Activated T-cell treated with anti-CD3 and anti-CD28 coated beads, Interleukin-2, amount 50 U/mL, for 4 hours (primary cell): ENCODE measurements at regions not wholly inside any gene's neighbourhood (a gene's known extent, or its start where the extent isn't known, plus 50 kb on each side); places are given as distances from the start of the nearest gene placed in this dataset.
"Not testable (repeated sequence)": the region's sequence is repeated elsewhere in the genome, so short reads cannot be mapped to it uniquely, and the experiment has no call there.

Experiments used
- ATAC-seq, 2 donors: fragments of 200-7000 bp; cut with Tn5 transposase; one replicate each; pipeline ENCODE4 v1.10.0; 2021
- DNase-seq: peaks from one replicate; pipeline ENCODE4 v3.0.0-alpha.2; 2020
- H3K27me3 Mint-ChIP-seq: one replicate; pipeline ENCODE4 v1.8.0; 2021; ENCODE audit warnings: low read depth, mixed read lengths
- H3K36me3 Mint-ChIP-seq: one replicate; pipeline ENCODE4 v1.8.0; 2022; ENCODE audit warnings: mixed read lengths; ENCODE audit not compliant: insufficient read depth
- H3K4me1 Mint-ChIP-seq: one replicate; pipeline ENCODE4 v1.8.0; 2021; ENCODE audit warnings: low read depth, mixed read lengths
- H3K4me3 Mint-ChIP-seq: one replicate; pipeline ENCODE4 v1.8.0; 2021; ENCODE audit warnings: mild to moderate bottlenecking, moderate library complexity, mixed read lengths
- H3K9me3 Mint-ChIP-seq: one replicate; pipeline ENCODE4 v1.8.0; 2021; ENCODE audit warnings: mixed read lengths

DNA sequence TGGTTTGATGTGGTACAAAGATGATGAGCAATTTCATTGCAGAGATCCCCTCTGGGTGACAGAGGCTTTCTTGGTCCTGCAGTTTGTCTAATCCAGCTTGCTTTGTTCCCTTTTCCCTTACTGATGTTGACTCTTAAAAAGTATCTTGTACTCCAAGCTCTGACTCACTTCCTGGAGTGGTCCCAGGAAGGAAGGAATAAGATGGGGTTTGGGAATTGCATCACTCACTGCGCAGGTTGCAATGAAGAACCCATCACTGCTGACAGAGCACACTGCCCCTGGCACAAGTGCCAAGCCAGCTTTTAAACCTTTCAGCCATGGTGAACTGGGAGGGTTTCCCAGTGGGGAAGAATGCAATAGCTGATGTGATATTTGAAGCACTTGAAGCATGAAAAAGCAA, 662.2 kb upstream of the CTNND2 start:
- Mint-ChIP-seq H3K27me3 (no peaks in the 10 kb centered on the region), H3K9me3 (peaks cover 13% of the 10 kb centered on the region), H3K4me3 (no peak overlapping the region), H3K4me1 (no peaks in the 10 kb centered on the region), H3K36me3 (no peaks in the 10 kb centered on the region)
- no peak for ATAC-seq
- no peak for DNase-seq

DNA sequence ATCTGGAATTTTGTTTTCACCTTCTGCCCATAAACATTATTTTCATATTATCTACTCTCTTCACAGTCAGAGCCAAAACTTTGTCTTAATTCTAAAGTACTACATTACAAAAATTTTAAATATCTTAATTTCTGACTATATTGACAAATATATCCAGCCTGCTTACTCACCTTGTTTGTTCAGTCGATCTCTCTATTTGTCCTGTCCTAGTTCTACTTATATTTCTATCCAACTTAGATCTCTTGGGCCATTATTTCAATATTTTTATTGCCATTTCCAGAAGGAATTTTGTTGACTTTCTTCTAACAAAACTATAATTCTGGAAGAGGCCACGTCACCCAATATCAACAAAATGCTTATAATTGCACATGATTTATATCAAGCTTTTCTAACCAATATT, 652.8 kb upstream of the CTNND2 start:
- H3K4me1 Mint-ChIP-seq: no peaks in the 10 kb centered on the region
- H3K4me3 Mint-ChIP-seq: no peak overlapping the region
- DNase-seq: no peak
- no peaks in the 10 kb centered on the region for H3K27me3 Mint-ChIP-seq
- peaks cover 14% of the 10 kb centered on the region for H3K9me3 Mint-ChIP-seq
- no peak for ATAC-seq
- H3K36me3 Mint-ChIP-seq: no peaks in the 10 kb centered on the region

DNA sequence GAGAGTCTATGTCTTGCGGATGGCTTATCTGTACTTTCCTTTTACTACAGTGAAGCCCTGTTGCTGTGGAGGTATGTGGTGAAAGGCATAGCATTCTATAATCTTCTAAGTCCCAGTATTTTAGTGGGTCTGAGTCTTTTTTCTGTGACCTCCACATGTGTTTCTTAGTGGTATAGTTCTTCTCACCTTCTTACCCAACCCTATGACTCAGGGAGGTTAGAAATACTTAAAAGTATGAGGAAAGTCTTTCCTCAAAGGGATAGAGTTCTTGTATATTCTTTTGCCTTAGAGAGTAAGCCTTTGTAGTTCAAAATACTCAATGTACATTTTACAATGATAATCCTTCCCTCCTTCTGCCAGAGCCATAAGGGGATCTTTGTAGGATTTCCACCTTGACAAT, 621.9 kb upstream of the CTNND2 start:
- no peak for DNase-seq
- H3K4me3 Mint-ChIP-seq: no peak overlapping the region
- no peaks in the 10 kb centered on the region for H3K36me3 Mint-ChIP-seq
- no peaks in the 10 kb centered on the region for H3K27me3 Mint-ChIP-seq
- no peak for ATAC-seq
- peaks cover 7% of the 10 kb centered on the region for H3K9me3 Mint-ChIP-seq
- no peaks in the 10 kb centered on the region for H3K4me1 Mint-ChIP-seq

DNA sequence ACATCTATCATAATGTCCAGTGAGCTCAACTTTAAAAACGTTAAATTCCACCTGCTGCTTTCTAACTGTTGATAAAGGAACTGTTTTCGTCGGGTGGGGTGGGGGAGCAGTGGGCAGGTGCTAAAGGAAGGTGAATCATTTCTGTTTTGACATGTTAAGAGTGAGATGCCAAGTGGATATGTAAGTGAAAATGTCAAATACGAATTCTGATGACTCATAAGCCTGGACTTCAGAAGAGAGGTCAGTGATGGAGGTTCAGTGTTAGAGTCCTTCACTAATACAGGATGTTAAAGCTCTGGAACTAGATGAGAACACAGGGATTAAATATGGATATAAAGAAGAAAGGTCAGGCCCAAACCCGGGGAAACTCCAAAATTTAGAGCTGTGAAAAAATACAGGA, 617.9 kb upstream of the CTNND2 start:
- Mint-ChIP-seq H3K9me3 (peaks cover 15% of the 10 kb centered on the region), H3K4me1 (no peaks in the 10 kb centered on the region), H3K4me3 (no peak overlapping the region), H3K36me3 (no peaks in the 10 kb centered on the region), H3K27me3 (no peaks in the 10 kb centered on the region)
- ATAC-seq (no peak), DNase-seq (no peak)

DNA sequence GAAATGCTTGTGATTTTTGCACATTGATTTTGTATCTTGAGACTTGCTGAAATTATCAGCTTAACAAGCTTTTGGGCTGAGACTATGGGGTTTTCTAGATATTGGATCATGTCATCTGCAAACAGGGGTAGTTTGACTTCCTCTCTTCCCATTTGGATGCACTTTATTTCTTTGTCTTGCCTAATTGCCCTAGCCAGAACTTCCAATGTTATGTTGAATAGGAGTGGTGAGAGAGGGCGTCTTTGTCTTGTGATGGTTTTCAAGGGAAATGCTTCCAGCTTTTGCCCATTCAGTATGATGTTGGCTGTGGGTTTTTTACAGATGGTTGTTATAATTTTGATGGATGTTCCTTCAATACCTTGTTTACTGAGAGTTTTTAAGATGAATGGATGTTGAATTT, 600.7 kb upstream of the CTNND2 start:
- not testable (repeated sequence) for ATAC-seq, H3K4me3 Mint-ChIP-seq, H3K4me1 Mint-ChIP-seq, DNase-seq, H3K36me3 Mint-ChIP-seq, H3K27me3 Mint-ChIP-seq
- H3K9me3 Mint-ChIP-seq: peaks cover 21% of the 10 kb centered on the region

DNA sequence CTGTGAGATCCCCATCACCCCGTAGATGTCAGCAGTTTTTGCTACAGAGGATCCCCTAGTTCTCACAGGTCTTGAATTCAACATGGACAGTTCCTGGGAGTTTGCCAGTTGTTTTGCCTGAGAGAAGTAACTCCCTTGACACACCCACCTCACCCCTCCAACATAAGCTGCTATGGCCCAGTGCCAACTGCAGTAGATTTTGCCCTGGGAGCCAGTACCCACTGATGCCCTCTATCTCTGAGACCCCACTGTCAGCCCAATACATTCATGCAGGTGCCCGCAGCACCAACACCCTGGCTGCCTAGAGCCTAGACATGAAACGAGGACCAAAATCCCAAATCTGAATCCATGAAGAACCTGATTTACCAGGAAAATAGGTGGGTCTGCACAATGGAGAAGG, 583.9 kb upstream of the CTNND2 start:
- Mint-ChIP-seq H3K27me3 (no peaks in the 10 kb centered on the region), H3K4me1 (no peaks in the 10 kb centered on the region), H3K9me3 (peaks cover 11% of the 10 kb centered on the region), H3K36me3 (no peaks in the 10 kb centered on the region), H3K4me3 (no peak overlapping the region)
- ATAC-seq: no peak
- DNase-seq: no peak

DNA sequence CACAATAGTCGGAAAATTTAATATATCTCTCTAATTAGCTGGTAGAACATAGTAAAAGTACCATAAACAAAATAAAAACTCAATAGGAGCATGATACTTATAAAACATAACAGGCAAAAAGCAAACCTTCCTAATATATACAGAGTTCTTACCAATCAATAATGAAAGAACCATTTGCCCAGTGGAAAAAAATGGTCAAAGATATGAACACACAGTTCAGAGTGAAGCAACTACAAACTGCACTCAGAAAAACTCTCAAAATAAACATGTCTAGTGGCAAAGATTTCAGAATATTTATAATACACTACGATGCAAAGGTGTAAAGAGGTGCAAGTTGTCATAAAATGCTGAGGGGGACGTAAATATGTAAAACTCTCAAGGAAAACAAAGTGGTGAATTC, 576.2 kb upstream of the CTNND2 start:
- Mint-ChIP-seq H3K4me3 (no peak overlapping the region), H3K36me3 (no peaks in the 10 kb centered on the region), H3K27me3 (no peaks in the 10 kb centered on the region), H3K4me1 (no peaks in the 10 kb centered on the region), H3K9me3 (no peaks in the 10 kb centered on the region)
- DNase-seq: no peak
- ATAC-seq: no peak

DNA sequence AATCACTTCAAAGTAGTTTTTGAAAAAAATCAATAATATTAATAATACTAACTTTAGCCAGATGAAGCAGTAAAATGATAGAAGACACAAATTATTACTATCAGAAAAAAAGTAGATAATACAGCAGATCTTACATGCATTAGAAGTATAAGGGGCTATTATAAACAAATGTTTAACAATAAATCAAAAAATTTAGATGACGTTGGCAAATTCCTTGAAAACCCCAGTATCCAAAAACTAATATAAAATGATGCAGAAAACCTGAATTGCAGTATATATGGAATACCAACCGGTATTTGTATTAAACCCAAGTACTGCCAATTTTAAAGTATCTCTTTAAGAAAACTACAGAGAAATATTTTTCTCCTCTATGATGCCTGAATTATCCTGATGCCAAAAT, 573.3 kb upstream of the CTNND2 start:
- Mint-ChIP-seq H3K4me3 (no peak overlapping the region), H3K36me3 (no peaks in the 10 kb centered on the region), H3K4me1 (no peaks in the 10 kb centered on the region), H3K27me3 (no peaks in the 10 kb centered on the region), H3K9me3 (no peaks in the 10 kb centered on the region)
- ATAC-seq (no peak), DNase-seq (no peak)

DNA sequence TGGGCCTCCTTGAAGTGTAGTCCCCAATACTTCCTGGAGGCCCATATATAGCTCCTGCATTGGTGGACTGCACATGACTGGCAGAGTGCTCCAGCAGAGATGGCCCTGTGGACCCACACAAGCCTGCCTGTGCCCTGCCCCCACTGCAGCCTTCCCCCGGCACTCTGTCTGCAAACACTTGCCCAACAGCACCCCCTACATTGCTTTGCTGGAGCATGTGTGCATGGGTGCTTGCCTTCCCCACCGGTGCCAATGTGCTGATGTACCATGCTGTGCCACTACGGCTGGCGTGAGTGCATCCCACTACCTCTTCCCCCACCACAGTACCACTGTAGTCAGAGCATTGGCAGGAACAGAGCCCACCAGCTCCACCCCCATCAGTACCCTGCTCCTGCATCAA, 563.6 kb upstream of the CTNND2 start:
- Mint-ChIP-seq H3K36me3 (no peaks in the 10 kb centered on the region), H3K9me3 (peaks cover 31% of the 10 kb centered on the region), H3K4me1 (no peaks in the 10 kb centered on the region), H3K4me3 (no peak overlapping the region), H3K27me3 (no peaks in the 10 kb centered on the region)
- DNase-seq: no peak
- no peak for ATAC-seq

DNA sequence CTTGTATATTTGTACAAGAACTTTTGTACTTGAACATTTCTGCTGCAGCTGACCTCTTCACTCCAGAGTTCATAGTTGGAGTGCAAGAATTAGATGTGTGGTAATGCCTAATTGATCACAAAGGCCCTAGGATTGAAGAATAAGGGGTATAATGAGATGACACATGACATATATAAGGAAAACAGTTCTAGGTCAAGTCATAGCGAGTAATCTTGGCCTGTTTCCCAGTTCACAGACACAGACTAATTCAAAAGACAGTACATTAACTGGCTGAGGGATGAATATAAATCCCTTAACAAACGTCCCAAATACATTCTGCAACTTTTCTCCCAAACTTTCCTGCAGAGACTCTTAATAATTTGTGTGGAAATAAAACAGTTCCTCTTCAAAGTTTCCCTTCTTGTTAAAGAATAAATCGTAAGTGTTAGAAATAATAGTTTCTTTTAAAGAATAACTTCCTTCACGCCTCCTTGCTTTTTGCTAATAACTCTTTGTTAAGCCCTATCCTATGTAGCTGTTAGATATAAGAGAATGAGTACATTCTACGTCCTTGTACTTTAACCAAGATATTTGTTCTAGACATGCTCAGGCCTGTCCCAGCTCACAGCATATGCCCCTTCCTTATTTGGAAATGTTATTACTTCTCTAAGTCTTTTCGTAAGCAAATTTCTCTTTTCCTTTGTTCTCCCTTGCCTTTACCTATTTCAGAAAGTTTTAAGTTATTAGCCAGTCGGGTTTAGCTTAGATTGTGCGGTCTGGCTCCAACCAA, 556.4 kb upstream of the CTNND2 start:
- Mint-ChIP-seq H3K36me3 (no peaks in the 10 kb centered on the region), H3K4me1 (no peaks in the 10 kb centered on the region), H3K27me3 (no peaks in the 10 kb centered on the region), H3K9me3 (peaks cover 26% of the 10 kb centered on the region), H3K4me3 (no peak overlapping the region)
- no peak for DNase-seq
- no peak for ATAC-seq

DNA sequence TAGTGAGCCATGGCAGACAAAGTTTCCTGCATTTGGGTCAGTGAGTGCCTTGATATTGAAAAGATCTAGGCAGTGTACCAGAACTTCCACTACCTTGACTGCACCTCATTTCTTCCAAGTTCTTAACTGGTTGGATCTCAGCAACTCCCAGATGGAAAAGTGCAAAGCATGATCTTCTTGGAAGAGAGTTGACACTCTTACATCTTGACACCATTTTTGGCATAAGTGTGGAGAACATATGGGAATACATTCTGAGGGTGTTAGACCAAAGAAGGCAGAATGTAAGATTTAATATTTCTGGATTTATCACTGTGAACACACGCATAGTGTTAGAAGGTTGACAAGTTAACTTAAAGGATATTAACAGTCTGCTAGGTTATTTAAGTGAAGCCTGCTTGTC, 555.1 kb upstream of the CTNND2 start:
- Mint-ChIP-seq H3K9me3 (peaks cover 26% of the 10 kb centered on the region), H3K4me1 (no peaks in the 10 kb centered on the region), H3K36me3 (no peaks in the 10 kb centered on the region), H3K4me3 (no peak overlapping the region), H3K27me3 (no peaks in the 10 kb centered on the region)
- DNase-seq (no peak), ATAC-seq (no peak)

DNA sequence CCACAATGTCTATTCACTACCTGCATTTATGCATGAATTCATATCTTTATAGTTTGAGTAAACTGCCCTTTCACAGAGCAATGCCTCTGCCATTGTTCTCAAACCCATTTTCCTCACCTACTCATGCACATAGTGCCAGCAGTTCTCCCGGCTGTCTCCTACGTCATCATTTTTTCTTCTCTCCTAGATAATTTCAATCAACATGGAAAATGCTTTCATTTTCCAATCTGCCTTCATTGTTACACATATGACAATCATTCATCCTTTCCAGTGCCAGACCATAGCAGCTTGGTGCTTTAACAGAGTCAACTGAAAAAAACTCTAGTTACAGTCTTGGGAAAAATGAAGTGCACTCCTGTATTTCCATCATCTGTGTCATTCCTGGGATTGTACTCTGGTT, 514.8 kb upstream of the CTNND2 start:
- no peaks in the 10 kb centered on the region for H3K36me3 Mint-ChIP-seq
- no peaks in the 10 kb centered on the region for H3K27me3 Mint-ChIP-seq
- H3K9me3 Mint-ChIP-seq: peaks cover 3% of the 10 kb centered on the region
- no peak for ATAC-seq
- H3K4me3 Mint-ChIP-seq: no peak overlapping the region
- DNase-seq: no peak
- H3K4me1 Mint-ChIP-seq: no peaks in the 10 kb centered on the region

DNA sequence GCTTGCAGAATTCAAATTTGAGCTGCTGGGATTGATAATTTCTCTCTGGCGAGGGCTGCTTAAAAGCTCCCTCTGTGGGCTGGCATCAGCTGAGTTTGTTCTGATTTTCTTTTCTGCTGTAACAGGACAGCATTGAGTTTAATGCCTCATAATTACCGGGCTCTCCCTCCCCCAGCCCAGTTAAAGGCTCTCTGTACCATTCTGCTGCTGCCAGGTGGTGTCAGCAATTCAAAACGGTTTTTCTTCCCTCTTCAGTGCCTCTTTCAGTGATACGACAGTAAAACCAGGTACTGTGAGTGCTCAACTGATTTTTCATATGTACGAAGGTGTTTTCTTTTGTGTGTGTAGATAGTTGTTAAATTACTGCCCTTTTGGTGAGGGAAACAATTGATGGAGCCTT, 509.3 kb upstream of the CTNND2 start:
- peaks cover 22% of the 10 kb centered on the region for H3K9me3 Mint-ChIP-seq
- H3K27me3 Mint-ChIP-seq: no peaks in the 10 kb centered on the region
- H3K36me3 Mint-ChIP-seq: no peaks in the 10 kb centered on the region
- ATAC-seq (no peak), DNase-seq (no peak)
- H3K4me3 Mint-ChIP-seq: no peak overlapping the region
- no peaks in the 10 kb centered on the region for H3K4me1 Mint-ChIP-seq

DNA sequence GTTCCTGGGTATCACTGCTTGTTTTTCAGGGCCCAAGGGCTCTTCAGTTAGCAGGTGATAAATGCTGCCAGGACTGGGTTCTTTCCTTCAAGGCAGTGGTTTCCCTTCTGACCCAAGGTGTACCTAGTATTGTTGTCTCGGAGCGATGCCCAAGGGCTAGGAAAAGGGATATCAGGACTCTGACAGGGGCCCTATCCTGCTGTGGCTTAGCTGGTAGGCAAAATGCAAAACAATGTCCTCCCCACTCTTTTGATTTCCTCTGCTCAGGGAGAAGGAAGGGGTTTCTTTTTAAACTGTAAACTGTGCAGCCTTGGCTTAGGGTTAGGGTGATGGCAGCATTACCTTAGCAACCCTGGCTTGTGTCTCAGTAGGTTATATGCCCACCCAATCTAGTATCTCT, 508.8 kb upstream of the CTNND2 start:
- no peak for DNase-seq
- peaks cover 22% of the 10 kb centered on the region for H3K9me3 Mint-ChIP-seq

DNA sequence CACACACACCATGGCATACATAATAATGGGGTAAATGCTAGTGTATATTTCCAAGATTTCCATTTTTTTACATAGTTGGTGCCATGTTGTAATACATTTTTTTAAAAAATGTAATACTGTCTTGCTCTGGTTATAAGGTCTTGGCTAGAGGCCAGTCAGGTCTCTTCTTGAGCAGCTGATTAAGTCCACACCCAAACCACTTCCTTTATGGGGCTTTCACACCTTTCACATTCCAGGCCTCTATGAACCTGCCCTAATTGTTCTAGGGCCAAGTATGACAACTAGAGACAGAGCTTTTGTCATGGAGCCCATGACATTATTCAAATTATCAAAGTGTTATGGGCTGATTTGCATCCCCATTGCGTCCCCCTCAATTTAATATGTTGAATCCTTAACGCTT, 495.6 kb upstream of the CTNND2 start:
- H3K9me3 Mint-ChIP-seq: peaks cover 8% of the 10 kb centered on the region
- H3K4me3 Mint-ChIP-seq: no peak overlapping the region
- H3K36me3 Mint-ChIP-seq: no peaks in the 10 kb centered on the region
- no peaks in the 10 kb centered on the region for H3K27me3 Mint-ChIP-seq
- ATAC-seq (no peak), DNase-seq (no peak)
- no peaks in the 10 kb centered on the region for H3K4me1 Mint-ChIP-seq

More for the DNA sequence above, 508.8 kb upstream of the CTNND2 start:
- H3K36me3 Mint-ChIP-seq: no peaks in the 10 kb centered on the region
- H3K4me3 Mint-ChIP-seq: no peak overlapping the region
- H3K27me3 Mint-ChIP-seq: no peaks in the 10 kb centered on the region
- H3K4me1 Mint-ChIP-seq: no peaks in the 10 kb centered on the region
- no peak for ATAC-seq

DNA sequence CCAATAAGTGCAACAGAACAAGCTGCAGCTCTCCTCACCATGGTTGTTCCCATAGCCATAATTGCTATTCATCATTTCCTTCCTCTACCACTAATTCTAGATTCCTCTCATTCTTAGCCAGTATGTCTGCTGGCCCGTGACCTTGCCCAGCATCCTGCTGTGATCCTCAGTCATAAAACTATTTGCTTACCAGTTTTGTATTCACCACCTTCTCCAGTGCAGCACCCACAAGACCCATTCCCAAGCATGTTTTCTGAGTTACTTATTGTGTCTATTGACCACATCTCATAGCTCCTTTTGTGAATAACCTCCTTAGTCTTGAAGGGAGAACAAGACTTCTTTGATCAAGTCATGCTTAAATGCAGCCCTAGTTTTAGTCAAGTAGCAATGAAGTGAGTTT, 488.0 kb upstream of the CTNND2 start:
- Mint-ChIP-seq H3K27me3 (no peaks in the 10 kb centered on the region), H3K36me3 (no peaks in the 10 kb centered on the region), H3K4me1 (no peaks in the 10 kb centered on the region), H3K4me3 (no peak overlapping the region), H3K9me3 (peaks cover 4% of the 10 kb centered on the region)
- DNase-seq: no peak
- ATAC-seq: no peak
